H1 (cell line): ENCODE measurements at regions not wholly inside any gene's neighbourhood (a gene's known extent, or its start where the extent isn't known, plus 50 kb on each side); places are given as distances from the start of the nearest gene placed in this dataset.

Experiments used
- CTCF ChIA-PET: fragments of 300-600 bp; sonication (Branson Sonifier 250); formaldehyde crosslinking; loops from one replicate; lab custom pipeline; 2021; ENCODE audit not compliant: partially characterized antibody; lab: Charles Lee
- POLR2A ChIA-PET: fragments of 300-600 bp; sonication (Branson Sonifier 250); formaldehyde crosslinking; loops from one replicate; lab custom pipeline; 2021; ENCODE audit warnings: inconsistent platforms; ENCODE audit not compliant: partially characterized antibody; lab: Charles Lee
- DNase-seq, 2 experiments: peaks; one replicate each; pipeline versions ENCODE4 v3.0.0 to v3.0.0-alpha.2; 2010 to 2022; ENCODE audit warnings: low spot score in 2 of 2, low read depth in 1 of 2, mixed read lengths in 1 of 2
- FAIRE-seq: peaks from 2 replicates; lab custom pipeline; 2011; peaks lifted over from hg19 to GRCh38; lab: Jason Lieb, UNC
- H2AFZ ChIP-seq: 2 replicates; pipeline ENCODE4 v1.8.1; 2012; ENCODE audit warnings: low read length, inconsistent platforms
- H2AK5ac ChIP-seq: 2 replicates; pipeline ENCODE4 v1.6.1; 2013; ENCODE audit warnings: low read depth, low read length
- H2BK120ac ChIP-seq: replicated peaks from 2 replicates; pipeline ENCODE3; 2013; ENCODE audit warnings: low read depth, low read length, inconsistent platforms
- H2BK12ac ChIP-seq: 2 replicates; pipeline ENCODE4 v1.6.1; 2013; ENCODE audit warnings: low read depth, low read length
- H2BK15ac ChIP-seq: 2 replicates; pipeline ENCODE4 v1.6.1; 2013; ENCODE audit warnings: low read length
- H2BK20ac ChIP-seq: 2 replicates; pipeline ENCODE4 v1.6.1; 2013; ENCODE audit warnings: low read length
- H2BK5ac ChIP-seq: 2 replicates; pipeline ENCODE4 v1.6.1; 2013; ENCODE audit warnings: low read depth, low read length
- H3K14ac ChIP-seq: 2 replicates; pipeline ENCODE4 v1.6.1; 2013; ENCODE audit warnings: inconsistent platforms; ENCODE audit not compliant: insufficient read length
- H3K18ac ChIP-seq: 2 replicates; pipeline ENCODE4 v1.6.1; 2013; ENCODE audit warnings: low read length; ENCODE audit errors: extremely low read depth
- H3K23ac ChIP-seq: 2 replicates; pipeline ENCODE4 v1.6.1; 2013; ENCODE audit warnings: inconsistent platforms; ENCODE audit not compliant: insufficient read length
- H3K23me2 ChIP-seq: 2 replicates; pipeline ENCODE4 v1.6.1; 2013; ENCODE audit warnings: low read depth, low read length
- H3K27ac ChIP-seq: 2 replicates; pipeline ENCODE4 v1.6.1; 2011; ENCODE audit warnings: low read depth, low read length, inconsistent platforms
- H3K27me3 ChIP-seq, 4 experiments: replicated peaks in 1 of 4; 1 replicate in 1 of 4; 2 replicates in 3 of 4; pipeline versions ENCODE4 v1.6.1 to v1.8.1; 2011 to 2013; ENCODE audit warnings: low read length in 3 of 4, mild to moderate bottlenecking in 3 of 4, inconsistent platforms in 2 of 4, mixed read lengths in 2 of 4, moderate library complexity in 1 of 4; ENCODE audit not compliant: control insufficient read depth in 3 of 4, insufficient read depth in 3 of 4; ENCODE audit errors: extremely low read depth in 1 of 4
- H3K36me3 ChIP-seq, 4 experiments: 2 replicates each; pipeline versions ENCODE4 v1.6.1 to v1.8.1; 2011 to 2013; ENCODE audit warnings: mild to moderate bottlenecking in 4 of 4, low read length in 3 of 4, moderate library complexity in 2 of 4, control low read depth in 1 of 4, inconsistent platforms in 1 of 4; ENCODE audit not compliant: insufficient read depth in 4 of 4, control insufficient read depth in 2 of 4
- H3K4ac ChIP-seq: replicated peaks from 2 replicates; pipeline ENCODE3; 2013; ENCODE audit warnings: low read length, low read depth, mixed read lengths, inconsistent platforms; ENCODE audit not compliant: insufficient read length
- H3K4me1 ChIP-seq, 4 experiments: replicated peaks in 1 of 4; 1 replicate in 1 of 4; 2 replicates in 3 of 4; pipeline versions ENCODE4 v1.6.1 to v1.8.1; 2011 to 2013; ENCODE audit warnings: low read length in 3 of 4, inconsistent platforms in 2 of 4, mixed read lengths in 1 of 4; ENCODE audit not compliant: insufficient read depth in 4 of 4, control insufficient read depth in 3 of 4
- H3K4me2 ChIP-seq, 2 experiments: 2 replicates each; pipeline versions ENCODE4 v1.6.1 to v1.8.1; 2011 to 2013; ENCODE audit warnings: low read depth in 2 of 2, low read length in 2 of 2, control low read depth in 1 of 2, inconsistent platforms in 1 of 2, mild to moderate bottlenecking in 1 of 2; ENCODE audit not compliant: insufficient read depth in 1 of 2
- H3K4me3 ChIP-seq, 4 experiments: fragments of 200-600, 300-600 bp in 1 of 4; sonication (generic), shearing (Covaris generic), sonication (Bioruptor Twin) in 1 of 4; 2 replicates each; pipeline versions ENCODE4 v1.5.1 to v1.8.1; 2011 to 2016; ENCODE audit warnings: low read length in 4 of 4, low read depth in 3 of 4, control low read depth in 2 of 4, inconsistent platforms in 2 of 4, mild to moderate bottlenecking in 2 of 4, mixed read lengths in 1 of 4, moderate library complexity in 1 of 4; ENCODE audit not compliant: insufficient read depth in 2 of 4; ENCODE audit errors: extremely low read depth in 1 of 4
- H3K56ac ChIP-seq: replicated peaks from 2 replicates; pipeline ENCODE3; 2013; ENCODE audit warnings: low read depth, mild to moderate bottlenecking, mixed read lengths, low read length, inconsistent platforms; ENCODE audit not compliant: insufficient read length
- H3K79me1 ChIP-seq: 2 replicates; pipeline ENCODE4 v1.6.1; 2013; ENCODE audit warnings: low read depth, low read length, control low read depth
- H3K79me2 ChIP-seq, 2 experiments: 2 replicates each; pipeline versions ENCODE4 v1.6.1 to v1.8.1; 2012 to 2013; ENCODE audit warnings: low read length in 2 of 2, mild to moderate bottlenecking in 2 of 2, inconsistent platforms in 1 of 2; ENCODE audit not compliant: insufficient read depth in 2 of 2, control insufficient read depth in 1 of 2
- H3K9ac ChIP-seq, 4 experiments: replicated peaks in 1 of 4; 1 replicate in 1 of 4; 2 replicates in 3 of 4; pipeline versions ENCODE4 v1.6.1 to v1.8.1; 2011 to 2013; ENCODE audit warnings: low read depth in 3 of 4, low read length in 3 of 4, control low read depth in 2 of 4, mild to moderate bottlenecking in 2 of 4, moderate library complexity in 2 of 4, inconsistent platforms in 1 of 4; ENCODE audit errors: extremely low read depth in 1 of 4
- H3K9me3 ChIP-seq, 2 experiments: 2 replicates each; pipeline versions ENCODE4 v1.6.1 to v1.8.1; 2012 to 2013; ENCODE audit warnings: mild to moderate bottlenecking in 2 of 2, moderate library complexity in 2 of 2, control low read depth in 1 of 2, inconsistent platforms in 1 of 2, low read depth in 1 of 2, low read length in 1 of 2, mixed read lengths in 1 of 2; ENCODE audit not compliant: insufficient read depth in 2 of 2
- H4K20me1 ChIP-seq, 2 experiments: replicated peaks in 1 of 2; 2 replicates each; pipeline versions ENCODE3 to v1.8.1; 2011 to 2013; ENCODE audit warnings: inconsistent platforms in 2 of 2, low read length in 2 of 2, mild to moderate bottlenecking in 1 of 2; ENCODE audit not compliant: insufficient read depth in 2 of 2, control insufficient read depth in 1 of 2
- H4K5ac ChIP-seq: 2 replicates; pipeline ENCODE4 v1.6.1; 2013; ENCODE audit warnings: low read length, low read depth, mixed read lengths, inconsistent platforms; ENCODE audit not compliant: insufficient read length
- H4K8ac ChIP-seq: 2 replicates; pipeline ENCODE4 v1.8.0; 2013; ENCODE audit warnings: mild to moderate bottlenecking, moderate library complexity, low read length, inconsistent platforms; ENCODE audit not compliant: insufficient read depth; ENCODE audit errors: extremely low read depth
- H4K91ac ChIP-seq: replicated peaks from 2 replicates; pipeline ENCODE3; 2013; ENCODE audit warnings: low read length, mixed read lengths, inconsistent platforms; ENCODE audit not compliant: insufficient read length
- ASH2L ChIP-seq: fragments of 200-600, 300-600 bp; sonication (generic); IDR thresholded peaks from one replicate; pipeline ENCODE4 v1.7.1; 2017; ENCODE audit warnings: low read length
- BRCA1 ChIP-seq: IDR thresholded peaks from 2 replicates; pipeline ENCODE4 v1.6.1; 2012; ENCODE audit warnings: low read depth, low read length, improper control_type of control experiment
- CEBPB ChIP-seq: IDR thresholded peaks from 2 replicates; pipeline ENCODE4 v1.6.1; 2012; ENCODE audit warnings: low read depth, low read length
- CHD1 ChIP-seq: IDR thresholded peaks from 2 replicates; pipeline ENCODE4 v1.6.1; 2012; ENCODE audit warnings: low read depth, low read length, improper control_type of control experiment
- CREB1 ChIP-seq: IDR thresholded peaks from 2 replicates; pipeline ENCODE4 v1.6.1; 2012; ENCODE audit warnings: inconsistent platforms
- CTBP2 ChIP-seq: IDR thresholded peaks from 2 replicates; pipeline ENCODE4 v1.7.0; 2011; ENCODE audit warnings: borderline replicate concordance, mild to moderate bottlenecking, moderate library complexity, mixed read lengths, low read length; ENCODE audit not compliant: insufficient read depth, insufficient read length
- EZH2 ChIP-seq: fragments of 200-600 bp; sonication (generic); IDR thresholded peaks from 2 replicates; pipeline ENCODE4 v1.7.1; 2012; ENCODE audit warnings: low read depth, mild to moderate bottlenecking, moderate library complexity, low read length, inconsistent platforms; ENCODE audit not compliant: severe bottlenecking
- GABPA ChIP-seq: IDR thresholded peaks from 2 replicates; pipeline ENCODE4 v1.6.1; 2011; ENCODE audit warnings: mild to moderate bottlenecking, low read length, moderate library complexity, borderline replicate concordance; ENCODE audit not compliant: insufficient read depth
- JUN ChIP-seq: IDR thresholded peaks from 2 replicates; pipeline ENCODE4 v1.6.1; 2011; ENCODE audit warnings: low read depth, mild to moderate bottlenecking, improper control_type of control experiment, low read length
- KDM1A ChIP-seq: fragments of 200-600, 300-600 bp; sonication (generic); IDR thresholded peaks from 2 replicates; pipeline ENCODE4 v1.7.1; 2016; ENCODE audit warnings: mild to moderate bottlenecking, low read length, borderline replicate concordance
- RAD21 ChIP-seq, 2 experiments: IDR thresholded peaks in 1 of 2; conservative IDR thresholded peaks in 1 of 2; 2 replicates each; pipeline ENCODE4 v1.6.1; 2011; ENCODE audit warnings: low read depth in 2 of 2, low read length in 2 of 2, improper control_type of control experiment in 1 of 2, inconsistent platforms in 1 of 2, mild to moderate bottlenecking in 1 of 2, moderate library complexity in 1 of 2
- RNF2 ChIP-seq: fragments of 200-900, 300-1000 bp; sonication (generic); IDR thresholded peaks from 2 replicates; pipeline ENCODE4 v1.7.1; 2016; ENCODE audit warnings: borderline replicate concordance, low read depth, mild to moderate bottlenecking, antibody characterized with exemption, low read length; ENCODE audit not compliant: poor library complexity, severe bottlenecking; ENCODE audit errors: missing control alignments
- SIX5 ChIP-seq: IDR thresholded peaks from 2 replicates; pipeline ENCODE4 v1.6.1; 2011; ENCODE audit warnings: mild to moderate bottlenecking, low read depth, low read length
- SP2 ChIP-seq: IDR thresholded peaks from 2 replicates; pipeline ENCODE4 v1.6.1; 2012; ENCODE audit warnings: mild to moderate bottlenecking, low read length, inconsistent platforms
- YY1 ChIP-seq: IDR thresholded peaks from 2 replicates; pipeline ENCODE4 v1.6.1; 2011; ENCODE audit warnings: low read depth, mild to moderate bottlenecking, low read length

- H3K4me1 ChIP-seq: no peaks in the 10 kb centered on the region
- H4K20me1 ChIP-seq: no peaks in the 10 kb centered on the region
- POLR2A ChIA-PET: no interaction called here
These were observed 115.5 kb downstream of the RFX6 start for GRCh38 chr6:116992546-116992945.

More at GRCh38 chr6:116992546-116992945, 115.5 kb downstream of the RFX6 start:
- Histone ChIP-seq H3K9ac (no peak overlapping the region), H3K27ac (no peak overlapping the region), H2BK120ac (no peak overlapping the region), H3K23me2 (no peaks in the 10 kb centered on the region), H4K5ac (no peak overlapping the region), H4K91ac (no peak overlapping the region), H3K18ac (no peak overlapping the region), H2BK15ac (no peak overlapping the region), H2AFZ (no peak overlapping the region), H3K9me3 (peaks cover 5 to 7% of the 10 kb centered on the region in 2 experiments), H3K4me2 (no peak overlapping the region), H4K8ac (no peak overlapping the region), H3K23ac (no peak overlapping the region), H3K27me3 (no peaks in the 10 kb centered on the region; a peak in 1 of 7 replicates), H3K56ac (no peak overlapping the region), H3K4me3 (no peak overlapping the region), H2BK5ac (no peak overlapping the region), H3K79me1 (no peaks in the 10 kb centered on the region), H3K79me2 (no peaks in the 10 kb centered on the region), H2BK12ac (no peak overlapping the region), H2BK20ac (no peak overlapping the region), H3K36me3 (no peaks in the 10 kb centered on the region), H2AK5ac (no peak overlapping the region), H3K4ac (no peak overlapping the region), H3K14ac (no peak overlapping the region)
- DNase-seq (no peak), FAIRE-seq (no peak)
- CTCF ChIA-PET: no interaction called here
- TF ChIP-seq ASH2L (no peak), RAD21 (IDR thresholded peaks at IDR 0.05 in 1 of 2, conservative IDR thresholded peaks at IDR 0.05 in 1 of 2; ENCODE audit: low read depth in 2 of 2, low read length in 2 of 2) (no peak), CEBPB (no peak), GABPA (no peak), JUN (no peak), KDM1A (no peak), YY1 (no peak), BRCA1 (no peak), CTBP2 (no peak), SP2 (no peak), RNF2 (no peak), CHD1 (no peak), EZH2 (no peak), SIX5 (no peak), CREB1 (no peak)
